ENCODE measurements at regions not wholly inside any gene's neighbourhood (a gene's known extent, or its start where the extent isn't known, plus 50 kb on each side); places are given as distances from the start of the nearest gene placed in this dataset.

DNA sequence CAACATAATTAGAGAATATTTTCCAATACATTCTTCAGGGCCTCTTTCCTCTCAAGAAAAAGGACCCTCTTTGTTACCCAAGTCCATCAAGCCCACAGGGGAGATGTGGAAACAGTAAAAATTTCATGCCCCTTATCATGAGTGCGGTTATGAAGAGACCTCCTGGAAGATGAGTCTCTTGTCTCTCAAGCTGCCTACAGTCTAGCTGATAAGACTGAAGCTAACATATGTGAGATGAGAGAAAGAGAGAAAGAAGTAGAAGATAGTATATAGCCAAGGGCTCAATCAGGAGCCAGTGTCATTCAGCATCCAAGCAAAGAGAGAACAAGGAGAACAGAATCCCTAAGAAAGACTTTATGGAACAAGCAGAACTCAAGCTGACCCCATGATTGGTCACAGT is 75.9 kb upstream of the CABCOCO1 start:
- TF ChIP-seq CTCF (IDR thresholded peaks at IDR 0.05) (no peak), EP300 (IDR thresholded peaks at IDR 0.05) (no peak), POLR2A (IDR thresholded peaks at IDR 0.05) (no peak)
